HCT116 (cell line): ENCODE measurements at regions not wholly inside any gene's neighbourhood (a gene's known extent, or its start where the extent isn't known, plus 50 kb on each side); places are given as distances from the start of the nearest gene placed in this dataset.

Experiments used
- ATAC-seq: fragments of 200-7000 bp; cut with Tn5 transposase; 2 replicates; pipeline ENCODE4 v1.9.1; 2020; ENCODE audit warnings: mild to moderate bottlenecking, moderate library complexity
- BruUV-seq: library from RNA; stranded (reverse); fragments of 400-500 nt; replicated peaks from 2 replicates; lab custom pipeline; 2021; lab: Mats Ljungman, UMichigan
- CTCF ChIA-PET: fragments of 300-600 bp; sonication (Branson Sonifier 250); formaldehyde crosslinking; loops from one replicate; lab custom pipeline; 2021; ENCODE audit warnings: antibody characterized with exemption; lab: Charles Lee
- POLR2A ChIA-PET: fragments of 300-600, 350-600 bp; sonication (Branson Sonifier 250); formaldehyde crosslinking; loops from one replicate; lab custom pipeline; 2021; ENCODE audit warnings: antibody characterized with exemption; lab: Charles Lee
- RAD21 ChIA-PET, 2 experiments: fragments of 300-600 bp; sonication (Branson Sonifier 250); formaldehyde crosslinking; loops; one replicate each; lab custom pipeline; 2023; ENCODE audit warnings: low total read pairs in 2 of 2; ENCODE audit not compliant: uncharacterized antibody in 2 of 2, unreplicated experiment in 2 of 2, low non-redundant PET in 1 of 2; lab: Charles Lee
- DNase-seq: peaks from one replicate; pipeline ENCODE4 v3.0.0-alpha.2; 2010; ENCODE audit warnings: low read depth, low spot score
- H2AFZ ChIP-seq: fragments of 200-600 bp; shearing (Covaris generic), sonication (generic); 2 replicates; pipeline ENCODE4 v1.6.1; 2017; ENCODE audit warnings: low read depth, mixed run types, mixed read lengths, antibody characterized with exemption, low read length; ENCODE audit not compliant: poor library complexity, severe bottlenecking
- H3K27ac ChIP-seq: 2 replicates; pipeline ENCODE4 v1.5.1; 2012; ENCODE audit warnings: low read depth, low read length
- H3K27me3 ChIP-seq: fragments of 200-600 bp; sonication (generic); 2 replicates; pipeline ENCODE4 v1.6.1; 2016; ENCODE audit warnings: mixed run types, low read length, mixed read lengths; ENCODE audit not compliant: insufficient read depth
- H3K36me3 ChIP-seq, 2 experiments: fragments of 200-500 bp in 1 of 2; fragments of 200-600 bp in 1 of 2; sonication (Bioruptor generic) in 1 of 2; sonication (generic) in 1 of 2; 2 replicates each; pipeline versions ENCODE4 v1.5.1 to v1.6.1; 2014 to 2016; ENCODE audit warnings: low read length in 2 of 2, inconsistent platforms in 1 of 2, mixed read lengths in 1 of 2, mixed run types in 1 of 2; ENCODE audit not compliant: insufficient read depth in 2 of 2, control insufficient read depth in 1 of 2
- H3K4me1 ChIP-seq, 2 experiments: fragments of 200-600 bp in 1 of 2; sonication (generic) in 1 of 2; 2 replicates each; pipeline versions ENCODE4 v1.5.1 to v1.6.1; 2012 to 2017; ENCODE audit warnings: low read length in 2 of 2, inconsistent platforms in 1 of 2, mild to moderate bottlenecking in 1 of 2, mixed read lengths in 1 of 2, mixed run types in 1 of 2, moderate library complexity in 1 of 2; ENCODE audit not compliant: insufficient read depth in 2 of 2, control insufficient read depth in 1 of 2
- H3K4me2 ChIP-seq: fragments of 200-600 bp; sonication (generic); 2 replicates; pipeline ENCODE4 v1.6.1; 2017; ENCODE audit warnings: mixed run types, low read length, mixed read lengths
- H3K4me3 ChIP-seq, 2 experiments: fragments of 200-600 bp in 1 of 2; sonication (generic) in 1 of 2; replicated peaks in 1 of 2; 2 replicates each; pipeline ENCODE4 v1.5.1; 2011 to 2016; ENCODE audit warnings: low read length in 2 of 2, control low read depth in 1 of 2, low read depth in 1 of 2, mild to moderate bottlenecking in 1 of 2, mixed read lengths in 1 of 2, mixed run types in 1 of 2
- H3K79me2 ChIP-seq: fragments of 200-600 bp; sonication (generic); 2 replicates; pipeline ENCODE4 v1.6.1; 2017; ENCODE audit warnings: mild to moderate bottlenecking, mixed run types, low read length, moderate library complexity, mixed read lengths; ENCODE audit not compliant: insufficient read depth
- H3K9ac ChIP-seq: fragments of 200-600 bp; sonication (generic); 2 replicates; pipeline ENCODE4 v1.6.1; 2016; ENCODE audit warnings: low read length, mixed read lengths
- H3K9me2 ChIP-seq: fragments of 200-600 bp; sonication (generic), shearing (Covaris generic); 2 replicates; pipeline ENCODE4 v1.6.1; 2017; ENCODE audit warnings: mixed run types, mild to moderate bottlenecking, moderate library complexity; ENCODE audit not compliant: insufficient read depth
- H3K9me3 ChIP-seq, 2 experiments: fragments of 200-500 bp in 1 of 2; fragments of 200-600 bp in 1 of 2; sonication (Bioruptor generic) in 1 of 2; sonication (generic) in 1 of 2; 2 replicates each; pipeline ENCODE4 v1.6.1; 2014 to 2017; ENCODE audit warnings: low read length in 2 of 2, mixed read lengths in 2 of 2, inconsistent platforms in 1 of 2, low read depth in 1 of 2, mild to moderate bottlenecking in 1 of 2, mixed run types in 1 of 2, moderate library complexity in 1 of 2; ENCODE audit not compliant: control insufficient read depth in 1 of 2, insufficient read depth in 1 of 2
- H4K20me1 ChIP-seq: fragments of 200-600 bp; sonication (generic), shearing (Covaris generic); 2 replicates; pipeline ENCODE4 v1.6.1; 2017; ENCODE audit warnings: mixed run types, mild to moderate bottlenecking, moderate library complexity; ENCODE audit not compliant: insufficient read depth
- ATF3 ChIP-seq: IDR thresholded peaks from 2 replicates; pipeline ENCODE4 v1.6.1; 2012
- CBX3 ChIP-seq: IDR thresholded peaks from 2 replicates; pipeline ENCODE4 v1.6.1; 2012; ENCODE audit warnings: low read depth
- CEBPB ChIP-seq: IDR thresholded peaks from 2 replicates; pipeline ENCODE4 v1.6.1; 2012; ENCODE audit warnings: low read depth
- CTCF ChIP-seq, 3 experiments: fragments of 200-600 bp in 1 of 3; sonication (generic) in 1 of 3; IDR thresholded peaks in 2 of 3; conservative IDR thresholded peaks in 1 of 3; 2 replicates each; pipeline ENCODE4 v1.5.1; 2012 to 2017; ENCODE audit warnings: low read depth in 2 of 3, low read length in 2 of 3, antibody characterized with exemption in 1 of 3, borderline replicate concordance in 1 of 3, control low read depth in 1 of 3, mild to moderate bottlenecking in 1 of 3, mixed read lengths in 1 of 3, mixed run types in 1 of 3, moderate library complexity in 1 of 3; ENCODE audit not compliant: insufficient read depth in 1 of 3
- EGR1 ChIP-seq: IDR thresholded peaks from 2 replicates; pipeline ENCODE4 v1.6.1; 2012; ENCODE audit warnings: low read depth
- ELF1 ChIP-seq: IDR thresholded peaks from 2 replicates; pipeline ENCODE4 v1.6.1; 2012; ENCODE audit warnings: low read depth, borderline replicate concordance
- EZH2 ChIP-seq: fragments of 200-600 bp; sonication (generic); IDR thresholded peaks from 2 replicates; pipeline ENCODE4 v1.6.1; 2017; ENCODE audit warnings: antibody characterized with exemption, mixed run types
- FOSL1 ChIP-seq: IDR thresholded peaks from 2 replicates; pipeline ENCODE4 v1.6.1; 2012; ENCODE audit warnings: low read depth
- MAX ChIP-seq: IDR thresholded peaks from 2 replicates; pipeline ENCODE4 v1.6.1; 2012
- POLR2A ChIP-seq: IDR thresholded peaks from 2 replicates; pipeline ENCODE4 v1.7.0; 2011; ENCODE audit warnings: borderline replicate concordance; ENCODE audit not compliant: insufficient read depth, insufficient read length; ENCODE audit errors: extremely low read depth
- POLR2AphosphoS5 ChIP-seq: IDR thresholded peaks from 2 replicates; pipeline ENCODE4 v1.6.1; 2011; ENCODE audit warnings: mild to moderate bottlenecking, low read depth, low read length, moderate library complexity
- RAD21 ChIP-seq: IDR thresholded peaks from 2 replicates; pipeline ENCODE4 v1.6.1; 2012; ENCODE audit warnings: low read depth, mild to moderate bottlenecking
- REST ChIP-seq: IDR thresholded peaks from 2 replicates; pipeline ENCODE4 v1.6.1; 2012; ENCODE audit warnings: low read depth
- SIN3A ChIP-seq: IDR thresholded peaks from 2 replicates; pipeline ENCODE4 v1.6.1; 2012; ENCODE audit warnings: low read depth
- SP1 ChIP-seq: IDR thresholded peaks from 2 replicates; pipeline ENCODE4 v1.6.1; 2012; ENCODE audit warnings: low read depth
- SRF ChIP-seq: IDR thresholded peaks from 2 replicates; pipeline ENCODE4 v1.6.1; 2012; ENCODE audit warnings: low read depth
- TCF7L2 ChIP-seq: IDR thresholded peaks from 2 replicates; pipeline ENCODE4 v1.7.0; 2011; ENCODE audit warnings: borderline replicate concordance, inconsistent platforms; ENCODE audit not compliant: insufficient read depth, insufficient read length; ENCODE audit errors: extremely low read depth
- YY1 ChIP-seq: IDR thresholded peaks from 2 replicates; pipeline ENCODE4 v1.6.1; 2011; ENCODE audit warnings: low read length, low read depth, moderate library complexity, mild to moderate bottlenecking; ENCODE audit not compliant: insufficient replicate concordance; ENCODE audit errors: extremely low read depth
- ZFX ChIP-seq: fragments of 450-650 bp; IDR thresholded peaks from 2 replicates; pipeline ENCODE4 v1.6.1; 2017
- ZNF274 ChIP-seq: fragments of 200-500 bp; sonication (Bioruptor generic); IDR thresholded peaks from 2 replicates; pipeline ENCODE4 v1.6.1; 2014; ENCODE audit warnings: mild to moderate bottlenecking, low read depth, low read length, inconsistent platforms
- intact Hi-C: fragments of 100-400 bp; cut with micrococcal nuclease; formaldehyde crosslinking; loops from 2 replicates; pipeline ENCODE4 v1.10.0; 2022

GRCh38 chr4:100106982-100107381 lies 83.3 kb downstream of the DDIT4L start:
- Histone ChIP-seq H3K79me2 (no peaks in the 10 kb centered on the region), H2AFZ (no peak overlapping the region), H3K4me1 (no peaks in the 10 kb centered on the region), H4K20me1 (no peaks in the 10 kb centered on the region), H3K4me3 (no peak overlapping the region), H3K4me2 (no peak overlapping the region), H3K9me2 (no peaks in the 10 kb centered on the region), H3K9me3 (no peaks in the 10 kb centered on the region), H3K27me3 (no peaks in the 10 kb centered on the region), H3K9ac (no peak overlapping the region), H3K36me3 (no peaks in the 10 kb centered on the region), H3K27ac (no peak overlapping the region)
- ATAC-seq (no peak), DNase-seq (no peak)
- no peak for TF ChIP-seq SRF
- TF ChIP-seq ATF3, result no peak
- no peak for TF ChIP-seq ZFX
- no peak for TF ChIP-seq SP1
- no peak for TF ChIP-seq REST
- TF ChIP-seq ELF1, result no peak
- no peak for TF ChIP-seq RAD21
- no peak for TF ChIP-seq CTCF (IDR thresholded peaks at IDR 0.05 in 2 of 3, conservative IDR thresholded peaks at IDR 0.05 in 1 of 3; ENCODE audit: borderline replicate concordance in 1 of 3, insufficient read depth in 1 of 3, low read depth in 2 of 3, low read length in 2 of 3)
- no peak for TF ChIP-seq ZNF274
- TF ChIP-seq TCF7L2, result no peak
- TF ChIP-seq POLR2AphosphoS5, result no peak
- TF ChIP-seq SIN3A, result no peak
- no peak for TF ChIP-seq YY1
- no peak for TF ChIP-seq MAX
- no peak for TF ChIP-seq FOSL1
- no peak for TF ChIP-seq EGR1
- TF ChIP-seq POLR2A, result no peak
- no peak for TF ChIP-seq CBX3
- TF ChIP-seq EZH2, result no peak
- no peak for TF ChIP-seq CEBPB
- ChIA-PET RAD21 (no interaction called here), CTCF (interaction anchor here (0.8 kb wide), 1 partner anchor 11 kb away, joined by 3 read pairs; no protein-coding TSS in a partner anchor), POLR2A (no interaction called here)
- intact Hi-C loops, result no loop called here
- BruUV-seq, result no TSS peak
